ENCODE measurements at regions not wholly inside any gene's neighbourhood (a gene's known extent, or its start where the extent isn't known, plus 50 kb on each side); places are given as distances from the start of the nearest gene placed in this dataset.

- TF ChIP-seq CTCF (IDR thresholded peaks at IDR 0.05; ENCODE audit: insufficient read depth, low read length, poor library complexity, severe bottlenecking) = no peak
- no peak for TF ChIP-seq EZH2phosphoT487 (conservative IDR thresholded peaks at IDR 0.05; ENCODE audit: low read length)
Observed at GRCh38 chr5:162638849-162639248, 571.3 kb downstream of the GABRG2 start.

Measured in SU-DHL-6 (cell line).